Type B pancreatic cell (in vitro differentiated cells): ENCODE measurements at regions not wholly inside any gene's neighbourhood (a gene's known extent, or its start where the extent isn't known, plus 50 kb on each side); places are given as distances from the start of the nearest gene placed in this dataset.

Experiments used
- DNase-seq: peaks from one replicate; pipeline ENCODE4 v3.0.0; 2021; ENCODE audit warnings: mixed read lengths; ENCODE audit not compliant: unreplicated experiment; ENCODE audit errors: extremely low spot score
- H3K27ac Mint-ChIP-seq: 2 replicates; pipeline ENCODE4 v1.8.0; 2021; ENCODE audit warnings: mild to moderate bottlenecking, mixed read lengths
- H3K27me3 Mint-ChIP-seq: 2 replicates; pipeline ENCODE4 v1.8.0; 2021; ENCODE audit warnings: mixed read lengths
- H3K36me3 Mint-ChIP-seq: 2 replicates; pipeline ENCODE4 v1.8.0; 2021; ENCODE audit warnings: mixed read lengths
- H3K4me1 Mint-ChIP-seq: one replicate; pipeline ENCODE4 v1.8.0; 2021; ENCODE audit warnings: mixed read lengths; ENCODE audit not compliant: unreplicated experiment
- H3K4me3 Mint-ChIP-seq: 2 replicates; pipeline ENCODE4 v1.8.0; 2021; ENCODE audit warnings: mild to moderate bottlenecking, mixed read lengths
- H3K9me3 Mint-ChIP-seq: 2 replicates; pipeline ENCODE4 v1.8.0; 2021; ENCODE audit warnings: mixed read lengths
- CTCF ChIP-seq: fragments of 200-600 bp; sonication (generic); conservative IDR thresholded peaks from 2 replicates; pipeline ENCODE4 v1.5.0; 2021; ENCODE audit warnings: antibody characterized with exemption, mild to moderate bottlenecking

GRCh38 chr9:29208670-29209069, 1635.4 kb upstream of the C9orf72 start:
- Mint-ChIP-seq H3K27me3 (peaks cover 37% of the 10 kb centered on the region), H3K4me3 (no peak overlapping the region), H3K4me1 (peaks cover 18% of the 10 kb centered on the region), H3K36me3 (no peaks in the 10 kb centered on the region), H3K27ac (no peak overlapping the region), H3K9me3 (no peaks in the 10 kb centered on the region)
- DNase-seq, result no peak
- TF ChIP-seq CTCF, result peak; percentile 17

GRCh38 chr9:29209748-29210291, 1636.5 kb upstream of the C9orf72 start:
- no peak for DNase-seq
- peaks cover 49% of the 10 kb centered on the region for H3K27me3 Mint-ChIP-seq
- no peak for TF ChIP-seq CTCF
- H3K4me1 Mint-ChIP-seq, result peaks cover 23% of the 10 kb centered on the region
- no peaks in the 10 kb centered on the region for H3K9me3 Mint-ChIP-seq
- no peaks in the 10 kb centered on the region for H3K36me3 Mint-ChIP-seq
- H3K27ac Mint-ChIP-seq, result no peak overlapping the region
- peak overlapping the region; percentile 13 for H3K4me3 Mint-ChIP-seq

GRCh38 chr9:29211003-29211579, 1637.8 kb upstream of the C9orf72 start:
- Mint-ChIP-seq H3K27ac (peak overlapping the region; percentile 57), H3K36me3 (no peaks in the 10 kb centered on the region), H3K27me3 (peaks cover 61% of the 10 kb centered on the region), H3K4me1 (peaks cover 23% of the 10 kb centered on the region), H3K9me3 (no peaks in the 10 kb centered on the region), H3K4me3 (peak overlapping the region; percentile 91)
- no peak for DNase-seq
- no peak for TF ChIP-seq CTCF

GRCh38 chr9:29211580-29212396, 1638.5 kb upstream of the C9orf72 start:
- peak overlapping the region; percentile 57 for H3K27ac Mint-ChIP-seq
- peaks cover 68% of the 10 kb centered on the region for H3K27me3 Mint-ChIP-seq

More at GRCh38 chr9:29211580-29212396, 1638.5 kb upstream of the C9orf72 start:
- no peaks in the 10 kb centered on the region for H3K36me3 Mint-ChIP-seq
- DNase-seq, result peak; percentile 80
- TF ChIP-seq CTCF, result peak; percentile 89
- no peaks in the 10 kb centered on the region for H3K9me3 Mint-ChIP-seq
- H3K4me3 Mint-ChIP-seq, result peak overlapping the region; percentile 91
- H3K4me1 Mint-ChIP-seq, result peaks cover 23% of the 10 kb centered on the region
